GM23338 (cell line): ENCODE measurements at regions not wholly inside any gene's neighbourhood (a gene's known extent, or its start where the extent isn't known, plus 50 kb on each side); places are given as distances from the start of the nearest gene placed in this dataset.

Source experiments
- ATAC-seq: fragments of 200-7000 bp; cut with Tn5 transposase; 3 replicates; pipeline ENCODE4 v1.9.1; 2020
- DNase-seq: peaks from one replicate; pipeline ENCODE4 v3.0.0-alpha.2; 2015; ENCODE audit warnings: low spot score
- H2AFZ ChIP-seq: fragments of 200-600 bp; sonication (generic); 2 replicates; pipeline ENCODE4 v1.8.0; 2016; ENCODE audit warnings: antibody characterized with exemption, mild to moderate bottlenecking, moderate library complexity
- H3F3A ChIP-seq: fragments of 200-600 bp; sonication (generic); replicated peaks from 2 replicates; pipeline ENCODE4 v1.8.0; 2017; ENCODE audit warnings: antibody characterized with exemption, mixed run types, low read depth
- H3K27ac ChIP-seq: fragments of 200-600 bp; sonication (generic); 2 replicates; pipeline ENCODE4 v1.6.1; 2016; ENCODE audit warnings: low read depth
- H3K27me3 ChIP-seq: fragments of 200-600 bp; sonication (generic); 2 replicates; pipeline ENCODE4 v1.8.0; 2016; ENCODE audit warnings: mild to moderate bottlenecking, mixed run types, moderate library complexity; ENCODE audit not compliant: insufficient read depth
- H3K36me3 ChIP-seq: fragments of 200-600 bp; sonication (generic); 2 replicates; pipeline ENCODE4 v1.8.0; 2016; ENCODE audit warnings: mild to moderate bottlenecking; ENCODE audit not compliant: insufficient read depth
- H3K4me1 ChIP-seq: fragments of 200-600 bp; sonication (generic); 2 replicates; pipeline ENCODE4 v1.8.0; 2016; ENCODE audit warnings: mild to moderate bottlenecking, moderate library complexity; ENCODE audit not compliant: insufficient read depth
- H3K4me2 ChIP-seq: fragments of 200-600 bp; sonication (generic); 2 replicates; pipeline ENCODE4 v1.7.1; 2017; ENCODE audit warnings: mixed run types
- H3K4me3 ChIP-seq: fragments of 200-600 bp; sonication (generic); 2 replicates; pipeline ENCODE4 v1.6.1; 2016; ENCODE audit warnings: mixed run types
- H3K79me2 ChIP-seq: fragments of 200-600 bp; sonication (generic); replicated peaks from 2 replicates; pipeline ENCODE4 v1.8.0; 2017; ENCODE audit warnings: mild to moderate bottlenecking; ENCODE audit not compliant: insufficient read depth
- H3K9me2 ChIP-seq: fragments of 200-600 bp; sonication (generic); 2 replicates; pipeline ENCODE4 v1.8.0; 2017; ENCODE audit not compliant: insufficient read depth
- H4K20me1 ChIP-seq: fragments of 200-600 bp; sonication (generic); replicated peaks from 2 replicates; pipeline ENCODE4 v1.8.0; 2017; ENCODE audit warnings: mild to moderate bottlenecking; ENCODE audit not compliant: insufficient read depth
- H3K27ac Mint-ChIP-seq: 2 replicates; pipeline ENCODE4 v1.8.0; 2020; ENCODE audit warnings: inconsistent platforms, mild to moderate bottlenecking, moderate library complexity, mixed read lengths
- H3K27me3 Mint-ChIP-seq: 3 replicates; pipeline ENCODE4 v1.8.0; 2022; ENCODE audit warnings: low read depth, mild to moderate bottlenecking, moderate library complexity, mixed read lengths, inconsistent platforms; ENCODE audit not compliant: insufficient read depth, poor library complexity
- H3K36me3 Mint-ChIP-seq: 3 replicates; pipeline ENCODE4 v1.8.0; 2021; ENCODE audit warnings: low read depth, mild to moderate bottlenecking, inconsistent platforms, moderate library complexity, mixed read lengths
- H3K4me1 Mint-ChIP-seq: 3 replicates; pipeline ENCODE4 v1.8.0; 2020; ENCODE audit warnings: mild to moderate bottlenecking, inconsistent platforms, mixed read lengths
- H3K4me3 Mint-ChIP-seq: 3 replicates; pipeline ENCODE4 v1.8.0; 2021; ENCODE audit warnings: moderate library complexity, mild to moderate bottlenecking, inconsistent platforms, mixed read lengths
- H3K9me3 Mint-ChIP-seq: 3 replicates; pipeline ENCODE4 v1.8.0; 2020; ENCODE audit warnings: moderate library complexity, mild to moderate bottlenecking, inconsistent platforms, mixed read lengths
- CREB1 ChIP-seq: fragments of 250-450 bp; sonication (Bioruptor Pico); IDR thresholded peaks from 2 replicates; pipeline ENCODE4 v1.5.0; 2020; ENCODE audit warnings: low read depth, mild to moderate bottlenecking, moderate library complexity
- EZH2 ChIP-seq: fragments of 200-600 bp; sonication (generic); IDR thresholded peaks from one replicate; pipeline ENCODE4 v1.8.0; 2017; ENCODE audit warnings: antibody characterized with exemption, mild to moderate bottlenecking, low read depth; ENCODE audit not compliant: unreplicated experiment
- EZH2phosphoT487 ChIP-seq: fragments of 200-600 bp; sonication (generic); IDR thresholded peaks from one replicate; pipeline ENCODE4 v1.8.1; 2018; ENCODE audit warnings: antibody characterized with exemption; ENCODE audit not compliant: unreplicated experiment
- JUNB ChIP-seq: IDR thresholded peaks from one replicate; pipeline ENCODE4 v1.6.1; 2016; ENCODE audit warnings: antibody characterized with exemption; ENCODE audit not compliant: unreplicated experiment
- NANOG ChIP-seq: IDR thresholded peaks from 2 replicates; pipeline ENCODE4 v1.6.1; 2016; ENCODE audit warnings: antibody characterized with exemption, borderline replicate concordance
- POLR2AphosphoS5 ChIP-seq: IDR thresholded peaks from 2 replicates; pipeline ENCODE4 v1.6.1; 2016; ENCODE audit warnings: antibody characterized with exemption, low read depth
- STAT1 ChIP-seq: IDR thresholded peaks from one replicate; pipeline ENCODE4 v1.6.1; 2016; ENCODE audit warnings: antibody characterized with exemption; ENCODE audit not compliant: unreplicated experiment
- ZNF114 ChIP-seq: fragments of 250-450 bp; sonication (Bioruptor Pico); IDR thresholded peaks from 2 replicates; pipeline ENCODE4 v1.5.0; 2020; ENCODE audit warnings: mild to moderate bottlenecking, moderate library complexity
- ZNF331 ChIP-seq: fragments of 250-450 bp; sonication (Bioruptor Pico); IDR thresholded peaks from 2 replicates; pipeline ENCODE4 v1.5.0; 2020; ENCODE audit warnings: low read depth, mild to moderate bottlenecking, moderate library complexity
- TF ChIP-seq, protein P1 (sequence below): IDR thresholded peaks from one replicate; pipeline ENCODE4 v1.6.1; 2018; ENCODE audit warnings: antibody characterized with exemption; ENCODE audit not compliant: unreplicated experiment
- TF ChIP-seq, protein P2 (sequence below): IDR thresholded peaks from 2 replicates; pipeline ENCODE4 v1.6.1; 2016; ENCODE audit warnings: antibody characterized with exemption
- TF ChIP-seq, protein P3 (sequence below), 2 experiments: fragments of 200-600 bp in 1 of 2; sonication (generic) in 1 of 2; conservative IDR thresholded peaks; 2 replicates each; pipeline versions ENCODE4 v1.5.1 to v1.6.1; 2016 to 2017; ENCODE audit warnings: antibody characterized with exemption in 2 of 2, low read depth in 2 of 2, mild to moderate bottlenecking in 2 of 2, moderate library complexity in 1 of 2
- TF ChIP-seq, protein P4 (sequence below): fragments of 250-450 bp; sonication (Bioruptor Pico); IDR thresholded peaks from 2 replicates; pipeline ENCODE4 v1.5.0; 2020; ENCODE audit warnings: mild to moderate bottlenecking, moderate library complexity

DNA sequence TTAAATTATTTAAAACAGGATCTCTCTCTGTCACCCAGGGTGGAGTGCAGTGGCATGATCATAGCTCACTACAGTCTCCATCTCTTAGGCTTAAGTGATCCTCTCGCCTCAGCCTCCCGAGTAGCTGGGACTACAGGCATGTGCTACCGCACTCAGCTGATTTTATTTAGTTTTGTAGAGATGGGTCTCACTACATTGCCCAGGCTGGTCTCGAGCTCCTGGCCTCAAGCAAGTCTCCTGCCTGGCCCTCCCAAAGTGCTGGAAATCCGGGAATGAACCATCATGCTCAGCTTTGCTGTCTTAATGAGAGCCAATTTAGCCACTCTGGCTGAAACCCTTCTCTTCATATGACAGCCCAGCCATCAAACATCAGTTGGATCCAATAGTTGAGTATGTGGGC is 53.3 kb upstream of the NRP1 start:
- no peak overlapping the region for H2AFZ ChIP-seq
- H3F3A ChIP-seq: no peaks in the 10 kb centered on the region
- H3K4me3 ChIP-seq: no peak overlapping the region
- H3K4me1 Mint-ChIP-seq: peaks cover 7% of the 10 kb centered on the region
- no peaks in the 10 kb centered on the region for H3K27me3 Mint-ChIP-seq
- H3K36me3 Mint-ChIP-seq: no peaks in the 10 kb centered on the region; the same call in 2 of the 3 replicates
- ATAC-seq: no peak
- no peak overlapping the region for H3K4me3 Mint-ChIP-seq
- H3K27ac ChIP-seq: no peak overlapping the region
- H3K36me3 ChIP-seq: no peaks in the 10 kb centered on the region
- no peak for DNase-seq
- H3K9me2 ChIP-seq: peaks cover 16% of the 10 kb centered on the region
- H3K79me2 ChIP-seq: no peaks in the 10 kb centered on the region
- no peak overlapping the region for H3K4me2 ChIP-seq
- H3K9me3 Mint-ChIP-seq: no peaks in the 10 kb centered on the region
- no peaks in the 10 kb centered on the region for H4K20me1 ChIP-seq
- H3K27me3 ChIP-seq: no peaks in the 10 kb centered on the region
- peaks cover 3% of the 10 kb centered on the region; the same call in 1 of the 2 replicates for H3K4me1 ChIP-seq
- H3K27ac Mint-ChIP-seq: no peak overlapping the region
- TF ChIP-seq JUNB (no peak), POLR2AphosphoS5 (no peak), STAT1 (no peak), CREB1 (no peak), ZNF114 (no peak), EZH2phosphoT487 (no peak), EZH2 (no peak), NANOG (no peak), ZNF331 (CRISPR knock-in tag) (no peak)
- TF ChIP-seq, protein P1, sequence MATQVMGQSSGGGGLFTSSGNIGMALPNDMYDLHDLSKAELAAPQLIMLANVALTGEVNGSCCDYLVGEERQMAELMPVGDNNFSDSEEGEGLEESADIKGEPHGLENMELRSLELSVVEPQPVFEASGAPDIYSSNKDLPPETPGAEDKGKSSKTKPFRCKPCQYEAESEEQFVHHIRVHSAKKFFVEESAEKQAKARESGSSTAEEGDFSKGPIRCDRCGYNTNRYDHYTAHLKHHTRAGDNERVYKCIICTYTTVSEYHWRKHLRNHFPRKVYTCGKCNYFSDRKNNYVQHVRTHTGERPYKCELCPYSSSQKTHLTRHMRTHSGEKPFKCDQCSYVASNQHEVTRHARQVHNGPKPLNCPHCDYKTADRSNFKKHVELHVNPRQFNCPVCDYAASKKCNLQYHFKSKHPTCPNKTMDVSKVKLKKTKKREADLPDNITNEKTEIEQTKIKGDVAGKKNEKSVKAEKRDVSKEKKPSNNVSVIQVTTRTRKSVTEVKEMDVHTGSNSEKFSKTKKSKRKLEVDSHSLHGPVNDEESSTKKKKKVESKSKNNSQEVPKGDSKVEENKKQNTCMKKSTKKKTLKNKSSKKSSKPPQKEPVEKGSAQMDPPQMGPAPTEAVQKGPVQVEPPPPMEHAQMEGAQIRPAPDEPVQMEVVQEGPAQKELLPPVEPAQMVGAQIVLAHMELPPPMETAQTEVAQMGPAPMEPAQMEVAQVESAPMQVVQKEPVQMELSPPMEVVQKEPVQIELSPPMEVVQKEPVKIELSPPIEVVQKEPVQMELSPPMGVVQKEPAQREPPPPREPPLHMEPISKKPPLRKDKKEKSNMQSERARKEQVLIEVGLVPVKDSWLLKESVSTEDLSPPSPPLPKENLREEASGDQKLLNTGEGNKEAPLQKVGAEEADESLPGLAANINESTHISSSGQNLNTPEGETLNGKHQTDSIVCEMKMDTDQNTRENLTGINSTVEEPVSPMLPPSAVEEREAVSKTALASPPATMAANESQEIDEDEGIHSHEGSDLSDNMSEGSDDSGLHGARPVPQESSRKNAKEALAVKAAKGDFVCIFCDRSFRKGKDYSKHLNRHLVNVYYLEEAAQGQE: no peak
- TF ChIP-seq, protein P2, sequence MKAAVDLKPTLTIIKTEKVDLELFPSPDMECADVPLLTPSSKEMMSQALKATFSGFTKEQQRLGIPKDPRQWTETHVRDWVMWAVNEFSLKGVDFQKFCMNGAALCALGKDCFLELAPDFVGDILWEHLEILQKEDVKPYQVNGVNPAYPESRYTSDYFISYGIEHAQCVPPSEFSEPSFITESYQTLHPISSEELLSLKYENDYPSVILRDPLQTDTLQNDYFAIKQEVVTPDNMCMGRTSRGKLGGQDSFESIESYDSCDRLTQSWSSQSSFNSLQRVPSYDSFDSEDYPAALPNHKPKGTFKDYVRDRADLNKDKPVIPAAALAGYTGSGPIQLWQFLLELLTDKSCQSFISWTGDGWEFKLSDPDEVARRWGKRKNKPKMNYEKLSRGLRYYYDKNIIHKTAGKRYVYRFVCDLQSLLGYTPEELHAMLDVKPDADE: no peak
- TF ChIP-seq, protein P3, sequence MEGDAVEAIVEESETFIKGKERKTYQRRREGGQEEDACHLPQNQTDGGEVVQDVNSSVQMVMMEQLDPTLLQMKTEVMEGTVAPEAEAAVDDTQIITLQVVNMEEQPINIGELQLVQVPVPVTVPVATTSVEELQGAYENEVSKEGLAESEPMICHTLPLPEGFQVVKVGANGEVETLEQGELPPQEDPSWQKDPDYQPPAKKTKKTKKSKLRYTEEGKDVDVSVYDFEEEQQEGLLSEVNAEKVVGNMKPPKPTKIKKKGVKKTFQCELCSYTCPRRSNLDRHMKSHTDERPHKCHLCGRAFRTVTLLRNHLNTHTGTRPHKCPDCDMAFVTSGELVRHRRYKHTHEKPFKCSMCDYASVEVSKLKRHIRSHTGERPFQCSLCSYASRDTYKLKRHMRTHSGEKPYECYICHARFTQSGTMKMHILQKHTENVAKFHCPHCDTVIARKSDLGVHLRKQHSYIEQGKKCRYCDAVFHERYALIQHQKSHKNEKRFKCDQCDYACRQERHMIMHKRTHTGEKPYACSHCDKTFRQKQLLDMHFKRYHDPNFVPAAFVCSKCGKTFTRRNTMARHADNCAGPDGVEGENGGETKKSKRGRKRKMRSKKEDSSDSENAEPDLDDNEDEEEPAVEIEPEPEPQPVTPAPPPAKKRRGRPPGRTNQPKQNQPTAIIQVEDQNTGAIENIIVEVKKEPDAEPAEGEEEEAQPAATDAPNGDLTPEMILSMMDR (conservative IDR thresholded peaks at IDR 0.05; ENCODE audit: low read depth in 2 of 2): no peak
- TF ChIP-seq, protein P4, sequence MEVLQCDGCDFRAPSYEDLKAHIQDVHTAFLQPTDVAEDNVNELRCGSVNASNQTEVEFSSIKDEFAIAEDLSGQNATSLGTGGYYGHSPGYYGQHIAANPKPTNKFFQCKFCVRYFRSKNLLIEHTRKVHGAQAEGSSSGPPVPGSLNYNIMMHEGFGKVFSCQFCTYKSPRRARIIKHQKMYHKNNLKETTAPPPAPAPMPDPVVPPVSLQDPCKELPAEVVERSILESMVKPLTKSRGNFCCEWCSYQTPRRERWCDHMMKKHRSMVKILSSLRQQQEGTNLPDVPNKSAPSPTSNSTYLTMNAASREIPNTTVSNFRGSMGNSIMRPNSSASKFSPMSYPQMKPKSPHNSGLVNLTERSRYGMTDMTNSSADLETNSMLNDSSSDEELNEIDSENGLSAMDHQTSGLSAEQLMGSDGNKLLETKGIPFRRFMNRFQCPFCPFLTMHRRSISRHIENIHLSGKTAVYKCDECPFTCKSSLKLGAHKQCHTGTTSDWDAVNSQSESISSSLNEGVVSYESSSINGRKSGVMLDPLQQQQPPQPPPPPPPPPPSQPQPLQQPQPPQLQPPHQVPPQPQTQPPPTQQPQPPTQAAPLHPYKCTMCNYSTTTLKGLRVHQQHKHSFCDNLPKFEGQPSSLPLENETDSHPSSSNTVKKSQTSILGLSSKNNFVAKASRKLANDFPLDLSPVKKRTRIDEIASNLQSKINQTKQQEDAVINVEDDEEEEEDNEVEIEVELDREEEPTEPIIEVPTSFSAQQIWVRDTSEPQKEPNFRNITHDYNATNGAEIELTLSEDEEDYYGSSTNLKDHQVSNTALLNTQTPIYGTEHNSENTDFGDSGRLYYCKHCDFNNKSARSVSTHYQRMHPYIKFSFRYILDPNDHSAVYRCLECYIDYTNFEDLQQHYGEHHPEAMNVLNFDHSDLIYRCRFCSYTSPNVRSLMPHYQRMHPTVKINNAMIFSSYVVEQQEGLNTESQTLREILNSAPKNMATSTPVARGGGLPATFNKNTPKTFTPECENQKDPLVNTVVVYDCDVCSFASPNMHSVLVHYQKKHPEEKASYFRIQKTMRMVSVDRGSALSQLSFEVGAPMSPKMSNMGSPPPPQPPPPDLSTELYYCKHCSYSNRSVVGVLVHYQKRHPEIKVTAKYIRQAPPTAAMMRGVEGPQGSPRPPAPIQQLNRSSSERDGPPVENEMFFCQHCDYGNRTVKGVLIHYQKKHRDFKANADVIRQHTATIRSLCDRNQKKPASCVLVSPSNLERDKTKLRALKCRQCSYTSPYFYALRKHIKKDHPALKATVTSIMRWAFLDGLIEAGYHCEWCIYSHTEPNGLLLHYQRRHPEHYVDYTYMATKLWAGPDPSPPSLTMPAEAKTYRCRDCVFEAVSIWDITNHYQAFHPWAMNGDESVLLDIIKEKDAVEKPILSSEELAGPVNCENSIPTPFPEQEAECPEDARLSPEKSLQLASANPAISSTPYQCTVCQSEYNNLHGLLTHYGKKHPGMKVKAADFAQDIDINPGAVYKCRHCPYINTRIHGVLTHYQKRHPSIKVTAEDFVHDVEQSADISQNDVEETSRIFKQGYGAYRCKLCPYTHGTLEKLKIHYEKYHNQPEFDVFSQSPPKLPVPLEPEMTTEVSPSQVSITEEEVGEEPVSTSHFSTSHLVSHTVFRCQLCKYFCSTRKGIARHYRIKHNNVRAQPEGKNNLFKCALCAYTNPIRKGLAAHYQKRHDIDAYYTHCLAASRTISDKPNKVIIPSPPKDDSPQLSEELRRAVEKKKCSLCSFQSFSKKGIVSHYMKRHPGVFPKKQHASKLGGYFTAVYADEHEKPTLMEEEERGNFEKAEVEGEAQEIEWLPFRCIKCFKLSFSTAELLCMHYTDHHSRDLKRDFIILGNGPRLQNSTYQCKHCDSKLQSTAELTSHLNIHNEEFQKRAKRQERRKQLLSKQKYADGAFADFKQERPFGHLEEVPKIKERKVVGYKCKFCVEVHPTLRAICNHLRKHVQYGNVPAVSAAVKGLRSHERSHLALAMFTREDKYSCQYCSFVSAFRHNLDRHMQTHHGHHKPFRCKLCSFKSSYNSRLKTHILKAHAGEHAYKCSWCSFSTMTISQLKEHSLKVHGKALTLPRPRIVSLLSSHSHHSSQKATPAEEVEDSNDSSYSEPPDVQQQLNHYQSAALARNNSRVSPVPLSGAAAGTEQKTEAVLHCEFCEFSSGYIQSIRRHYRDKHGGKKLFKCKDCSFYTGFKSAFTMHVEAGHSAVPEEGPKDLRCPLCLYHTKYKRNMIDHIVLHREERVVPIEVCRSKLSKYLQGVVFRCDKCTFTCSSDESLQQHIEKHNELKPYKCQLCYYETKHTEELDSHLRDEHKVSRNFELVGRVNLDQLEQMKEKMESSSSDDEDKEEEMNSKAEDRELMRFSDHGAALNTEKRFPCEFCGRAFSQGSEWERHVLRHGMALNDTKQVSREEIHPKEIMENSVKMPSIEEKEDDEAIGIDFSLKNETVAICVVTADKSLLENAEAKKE: no peak
